GM21423 (cell line): ENCODE measurements at regions not wholly inside any gene's neighbourhood (a gene's known extent, or its start where the extent isn't known, plus 50 kb on each side); places are given as distances from the start of the nearest gene placed in this dataset.

Source experiments
- ATAC-seq: cut with Tn5 transposase; IDR thresholded peaks from one replicate; pipeline ENCODE4 v1.9.1; 2021; ENCODE audit warnings: mild to moderate bottlenecking, moderate library complexity; ENCODE audit not compliant: unreplicated experiment

DNA sequence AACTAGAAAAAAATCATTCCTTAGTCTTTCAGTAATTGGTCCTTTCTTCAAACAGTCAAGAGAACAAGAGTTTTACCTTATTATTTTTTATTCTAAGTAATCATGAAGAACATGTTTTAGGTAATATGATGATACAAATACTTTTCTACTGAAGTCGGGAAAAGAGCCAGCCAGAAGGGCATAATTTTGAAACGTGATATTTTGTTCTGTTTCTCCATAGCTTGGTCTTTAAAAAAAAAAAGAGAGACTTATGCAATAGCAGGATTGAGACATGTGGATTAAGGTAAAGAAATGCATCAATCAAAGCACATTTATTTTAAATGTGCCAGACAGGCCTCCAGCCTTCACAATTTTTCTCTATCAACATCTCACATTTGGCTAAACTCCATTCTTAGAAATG is 1016.8 kb downstream of the CNTNAP5 start:
- ATAC-seq, result no peak

DNA sequence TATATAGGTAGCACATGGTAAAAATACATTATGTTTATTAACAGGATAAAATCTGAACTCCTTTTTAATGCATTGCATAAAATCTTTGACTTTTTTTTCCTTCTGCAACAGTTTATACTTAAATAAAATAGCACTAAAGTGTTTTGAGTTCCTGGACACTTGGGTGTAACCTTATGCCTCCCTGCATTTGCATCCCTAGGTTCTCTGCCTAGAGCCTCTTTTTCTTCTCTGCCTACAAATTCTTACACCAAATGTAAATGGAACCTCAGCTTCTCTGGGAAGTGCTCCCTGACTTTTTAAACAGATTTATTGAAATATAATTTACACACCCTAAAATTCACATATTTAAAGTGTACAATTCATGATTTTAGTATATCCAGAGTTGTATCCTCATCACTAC is 1017.6 kb downstream of the CNTNAP5 start:
- no peak for ATAC-seq

DNA sequence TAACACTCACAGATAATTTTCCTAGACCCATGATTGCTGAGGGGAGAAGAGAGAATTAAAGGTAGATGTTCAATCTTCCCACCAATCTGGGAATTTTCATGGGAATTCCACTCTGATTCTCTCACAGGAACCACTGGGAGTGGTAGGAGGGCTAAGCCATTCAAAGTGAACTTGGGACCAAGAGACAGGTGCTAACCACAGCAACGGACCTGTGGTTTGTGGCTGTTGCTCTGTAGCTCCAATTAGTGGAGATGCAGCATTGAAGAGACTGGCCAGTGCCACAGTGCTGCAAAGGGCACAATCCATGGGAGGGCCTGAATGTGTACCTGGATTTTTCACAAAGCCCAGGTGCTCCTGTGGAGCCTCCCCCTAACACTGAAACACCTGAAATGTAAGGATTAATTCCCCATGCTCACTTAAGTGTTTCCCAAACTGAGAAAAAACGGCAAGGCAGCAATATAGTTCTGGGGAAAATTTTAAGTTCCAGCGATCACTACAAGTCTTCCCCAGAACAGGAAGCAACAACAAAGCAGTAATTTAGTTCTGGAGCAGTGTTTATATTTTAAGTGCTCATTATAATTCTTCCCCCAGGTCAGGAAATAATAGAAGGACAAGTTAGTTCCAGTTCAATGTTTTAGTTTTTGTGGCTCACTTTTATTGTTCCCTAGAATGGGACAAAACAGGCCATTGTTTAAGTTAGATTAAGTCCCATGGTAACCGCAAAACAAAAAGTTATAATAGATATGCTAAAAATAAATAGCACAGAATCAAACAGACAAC is 1045.8 kb downstream of the CNTNAP5 start:
- no peak for ATAC-seq

DNA sequence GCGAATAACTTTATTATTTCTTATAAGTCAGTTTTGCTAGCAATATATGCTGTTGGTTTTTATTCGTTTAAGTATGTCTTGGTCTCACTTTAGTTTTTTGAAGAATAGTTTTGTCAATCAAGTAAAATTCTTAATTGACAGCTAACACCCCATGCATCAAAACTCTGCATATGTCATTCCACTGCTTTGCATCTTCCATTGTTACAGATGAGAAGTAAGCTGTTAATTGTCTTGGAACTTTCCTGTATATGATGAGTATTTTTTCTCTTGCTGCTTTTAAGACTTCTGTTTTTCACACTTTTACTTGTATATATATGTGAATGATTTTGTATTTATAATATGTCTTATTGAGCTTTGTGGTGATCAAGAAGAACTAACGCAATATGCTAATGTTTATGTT is 1048.4 kb downstream of the CNTNAP5 start:
- no peak for ATAC-seq

DNA sequence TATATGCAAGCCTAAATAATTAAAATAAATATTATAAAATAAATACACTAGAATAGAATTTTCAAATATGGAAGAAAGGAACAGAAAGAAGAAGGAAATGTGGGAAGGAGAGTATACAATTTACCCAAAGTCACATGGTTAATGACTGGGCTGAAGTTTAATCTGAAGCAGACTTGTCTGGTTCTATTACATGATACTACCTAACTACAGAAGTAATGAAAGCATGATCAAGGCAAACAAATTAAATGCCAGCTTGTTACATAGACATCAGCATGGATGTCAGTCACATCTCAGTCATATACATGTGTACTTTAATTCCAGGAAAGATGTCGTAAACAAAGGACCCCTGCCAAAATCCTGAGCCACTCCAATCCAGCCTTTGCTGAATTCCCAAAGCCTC is 1060.8 kb downstream of the CNTNAP5 start:
- no peak for ATAC-seq

DNA sequence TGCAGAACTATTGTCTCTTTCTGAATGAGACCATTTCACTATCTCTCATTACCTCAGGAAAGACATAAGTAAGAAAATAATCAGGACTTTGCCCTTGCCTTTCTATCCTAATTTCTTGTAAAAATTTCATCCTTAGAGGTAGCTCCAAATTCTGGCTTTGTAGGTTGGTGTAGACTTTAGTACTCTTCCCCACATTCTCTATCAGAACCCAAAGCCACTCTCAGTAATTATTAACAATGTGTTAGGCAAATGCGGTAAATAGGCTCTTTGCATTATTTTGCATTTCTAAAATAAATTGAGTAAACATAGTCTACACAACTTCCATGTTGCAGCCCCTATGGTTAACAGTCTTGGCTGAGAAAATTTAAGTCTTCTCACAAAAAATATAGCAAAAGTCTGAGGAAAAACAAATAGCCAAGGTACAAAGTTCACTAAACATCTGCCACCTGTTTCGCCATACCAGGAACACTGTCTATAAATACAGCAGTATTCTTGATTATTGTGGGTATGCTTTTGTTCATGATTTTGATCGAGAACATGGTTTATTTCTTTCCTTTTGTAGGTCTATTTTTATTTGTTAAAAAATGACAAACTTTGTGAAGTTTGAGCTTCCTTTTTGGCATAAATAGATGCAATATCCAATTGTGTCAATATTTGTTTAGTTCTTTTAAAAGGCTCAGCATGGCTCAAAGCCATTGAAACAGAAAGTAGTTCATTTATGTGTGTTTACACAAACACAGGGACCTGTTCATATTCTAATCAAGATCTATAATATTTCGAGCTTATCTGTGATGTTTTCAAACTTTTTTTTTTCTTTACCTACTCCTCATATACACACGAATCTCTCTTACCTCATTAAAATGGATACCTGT is 1061.5 kb downstream of the CNTNAP5 start:
- ATAC-seq, result no peak

DNA sequence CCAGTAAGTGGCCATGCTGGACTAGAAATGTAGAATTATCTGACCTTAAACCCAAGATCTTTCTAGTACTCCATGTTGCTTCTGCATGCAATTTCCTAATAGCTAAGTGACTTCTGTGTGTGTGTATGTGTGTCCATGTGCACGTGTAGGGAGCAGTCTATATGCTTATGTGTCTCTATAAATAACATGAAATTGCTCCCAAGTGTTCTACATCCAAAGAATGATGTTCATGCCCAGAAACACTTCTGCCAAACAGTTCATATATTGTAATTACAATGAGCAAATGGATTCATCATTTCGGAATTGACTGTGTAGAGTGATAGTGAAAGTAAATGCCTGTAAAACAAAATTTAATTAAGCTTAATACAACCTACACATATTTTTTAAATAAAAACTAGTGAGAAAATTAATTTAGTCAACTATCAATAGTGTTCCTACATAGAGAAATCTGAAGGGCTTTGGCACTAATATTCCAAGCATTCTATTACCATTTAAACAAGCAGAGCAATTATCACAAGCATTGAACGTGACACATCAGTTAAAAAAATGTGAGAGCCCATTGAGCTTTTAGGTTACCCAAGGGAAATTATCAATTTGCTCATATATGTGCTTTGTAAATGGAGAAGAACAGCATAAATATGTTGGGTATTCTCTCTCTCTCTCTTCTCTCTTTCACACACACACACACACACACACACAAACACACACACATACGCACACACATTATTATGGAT is 1067.4 kb downstream of the CNTNAP5 start:
- ATAC-seq, result no peak

DNA sequence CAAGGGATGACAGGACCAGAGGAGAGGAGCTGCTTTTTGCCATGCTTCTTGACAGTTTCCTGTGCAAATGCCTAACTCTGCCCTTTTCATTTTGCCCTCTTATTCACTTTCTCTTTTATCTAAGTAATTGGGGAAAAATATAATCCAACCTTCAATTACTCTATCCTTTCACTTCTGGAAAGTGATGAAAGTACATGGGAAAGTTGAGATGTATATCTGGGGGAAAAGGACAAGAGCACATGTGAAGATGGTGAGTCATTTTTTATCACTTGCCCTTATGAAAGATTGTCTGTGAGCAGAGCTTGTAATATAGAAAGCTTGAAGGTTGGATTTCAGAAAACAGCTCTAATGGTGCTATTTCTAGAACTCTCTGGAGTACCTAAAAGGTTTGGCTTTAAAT is 1070.7 kb downstream of the CNTNAP5 start:
- ATAC-seq, result no peak

DNA sequence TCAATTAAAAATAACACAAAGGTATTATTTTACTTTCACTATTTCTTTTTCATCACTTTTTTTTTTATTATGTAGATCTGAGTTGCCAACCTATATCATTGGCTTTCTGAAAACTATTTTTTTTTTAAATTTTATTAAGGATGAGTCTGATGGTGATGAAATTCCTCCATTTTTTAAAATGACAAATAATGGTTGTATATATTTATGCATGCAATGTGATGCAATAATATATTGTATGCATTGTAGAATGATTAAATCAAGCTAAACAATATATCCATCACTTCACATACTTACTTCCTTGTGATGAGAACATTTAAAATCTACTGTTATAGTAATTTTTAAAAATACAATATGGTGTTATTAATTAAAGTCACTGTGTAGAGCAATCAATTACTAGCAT is 1081.6 kb downstream of the CNTNAP5 start:
- no peak for ATAC-seq

DNA sequence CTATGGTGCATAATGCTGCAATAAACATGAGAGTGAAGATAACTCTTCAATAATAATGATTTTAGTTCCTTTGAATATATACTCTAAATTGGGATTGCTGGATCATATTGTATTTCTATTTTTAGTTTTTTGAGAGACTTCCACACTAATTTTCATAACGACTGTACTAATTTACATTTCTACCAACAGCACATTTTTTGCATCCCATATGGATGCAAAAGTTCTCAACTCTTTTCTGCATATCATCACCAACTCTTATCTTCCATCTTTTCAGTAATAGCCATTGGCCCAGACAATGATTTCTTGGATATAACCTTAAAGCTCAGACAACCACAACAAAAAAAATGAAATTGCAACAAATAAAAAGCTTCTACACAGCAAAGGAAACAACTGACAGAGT is 1082.4 kb downstream of the CNTNAP5 start:
- no peak for ATAC-seq

DNA sequence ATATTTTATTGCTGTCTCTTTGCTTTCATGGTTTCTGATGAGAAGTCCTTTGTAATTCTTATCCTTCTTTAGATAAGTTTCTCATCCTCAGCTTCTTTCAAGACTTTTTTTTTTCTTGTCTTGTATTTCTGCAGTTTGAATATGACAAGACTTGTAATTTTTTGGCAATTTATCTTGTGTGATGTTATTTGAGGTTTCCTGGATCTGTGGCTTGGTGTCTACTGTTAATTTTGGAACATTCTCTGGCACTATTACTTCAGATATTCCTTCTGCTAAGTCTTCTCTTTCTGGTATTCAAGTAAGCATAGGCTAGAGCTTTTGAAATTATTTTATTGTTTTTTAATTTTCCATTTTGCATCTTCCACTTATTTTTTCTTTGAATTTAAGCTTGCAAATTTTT is 1083.2 kb downstream of the CNTNAP5 start:
- ATAC-seq, result no peak

DNA sequence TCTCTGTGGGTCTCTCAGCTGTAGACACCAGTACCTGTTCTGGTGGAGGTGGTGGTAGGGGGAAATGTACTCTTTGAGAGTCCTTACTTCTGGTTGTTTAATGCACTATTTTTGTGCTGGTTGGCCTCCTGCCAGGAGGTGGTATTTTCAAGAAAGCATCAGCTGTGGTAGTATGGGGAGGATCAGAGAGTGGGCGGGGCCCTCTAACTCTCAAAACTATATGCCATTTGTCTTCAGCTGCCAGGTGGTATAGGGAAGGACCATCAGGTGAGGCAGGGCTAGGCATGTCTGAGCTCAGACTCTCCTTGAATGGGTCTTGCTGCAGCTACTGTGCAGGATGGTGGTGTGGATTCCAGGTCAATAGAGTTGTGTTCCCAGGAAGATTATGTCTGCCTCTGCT is 1100.8 kb downstream of the CNTNAP5 start:
- no peak for ATAC-seq

DNA sequence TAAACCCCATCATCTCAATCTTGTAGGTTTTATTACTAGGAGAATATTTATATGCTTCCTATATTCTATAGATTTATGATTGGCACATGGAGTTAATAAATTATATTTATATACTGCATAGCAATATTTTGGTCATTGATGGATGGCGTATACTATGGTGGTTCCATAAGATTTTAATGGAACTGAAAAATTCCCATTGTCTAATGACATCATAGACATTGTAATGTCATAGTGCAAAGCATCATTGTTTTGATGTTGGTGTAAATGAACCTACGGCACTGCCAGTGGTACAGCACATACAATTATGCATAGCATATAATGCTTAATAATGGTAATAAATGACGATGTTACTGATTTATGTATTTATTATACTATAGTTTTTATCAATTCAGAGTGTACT is 1135.9 kb downstream of the CNTNAP5 start:
- ATAC-seq, result no peak

DNA sequence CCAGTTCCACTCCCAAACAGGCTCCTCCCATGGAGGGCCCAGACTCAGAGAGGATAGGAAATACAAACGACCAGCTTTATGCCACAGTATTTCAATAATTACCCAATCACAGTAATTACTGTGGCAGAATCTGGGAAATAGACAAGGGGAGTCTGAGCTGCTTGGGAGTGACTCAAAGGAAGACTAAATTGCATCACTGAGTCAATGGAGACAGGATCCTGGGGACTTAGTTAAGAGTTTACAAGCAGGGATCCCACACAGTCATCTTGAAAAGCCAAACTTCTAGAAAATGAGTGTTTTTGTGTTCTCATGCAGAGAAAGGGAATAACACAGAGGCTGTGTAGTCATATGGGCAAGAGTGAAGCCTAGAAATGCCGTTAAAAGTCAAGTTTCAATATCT is 1142.1 kb downstream of the CNTNAP5 start:
- ATAC-seq, result no peak

DNA sequence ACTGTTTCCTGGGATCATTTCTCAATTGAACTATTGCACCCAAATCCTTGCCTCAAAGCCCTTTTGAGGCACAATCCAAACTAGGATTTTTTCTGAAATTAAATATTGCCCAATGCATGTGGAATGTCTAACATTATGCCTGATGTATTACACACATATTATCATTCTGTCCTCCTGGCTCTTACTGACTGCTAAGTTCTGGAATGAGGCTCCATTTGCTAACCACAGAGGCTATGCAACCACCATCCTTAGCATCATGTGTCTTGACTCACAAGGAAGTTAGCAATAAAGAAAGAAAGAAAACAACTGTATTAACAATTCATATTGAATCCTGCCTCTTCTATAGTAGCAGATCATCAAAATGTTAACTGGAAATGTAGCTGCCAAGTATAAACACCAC is 1142.7 kb downstream of the CNTNAP5 start:
- ATAC-seq, result no peak

DNA sequence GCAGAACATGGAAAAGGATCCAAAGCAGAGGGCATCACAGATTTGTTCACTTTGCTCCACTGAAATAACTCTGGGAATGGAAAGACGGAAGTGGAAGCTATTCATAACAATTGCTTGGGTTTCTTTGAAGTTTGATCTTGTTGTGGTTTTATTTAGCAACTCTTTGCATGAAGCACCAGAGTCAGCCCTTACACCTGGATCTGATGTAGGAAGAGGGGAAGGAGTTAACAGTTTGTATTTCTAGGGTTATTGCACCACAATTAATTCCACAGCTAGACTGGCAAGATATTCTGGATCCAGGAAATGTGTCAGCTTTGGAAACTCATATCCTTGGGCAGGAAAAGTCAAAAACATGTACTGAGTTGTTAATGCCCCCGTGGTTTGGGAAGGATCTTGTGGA is 1143.4 kb downstream of the CNTNAP5 start:
- no peak for ATAC-seq

DNA sequence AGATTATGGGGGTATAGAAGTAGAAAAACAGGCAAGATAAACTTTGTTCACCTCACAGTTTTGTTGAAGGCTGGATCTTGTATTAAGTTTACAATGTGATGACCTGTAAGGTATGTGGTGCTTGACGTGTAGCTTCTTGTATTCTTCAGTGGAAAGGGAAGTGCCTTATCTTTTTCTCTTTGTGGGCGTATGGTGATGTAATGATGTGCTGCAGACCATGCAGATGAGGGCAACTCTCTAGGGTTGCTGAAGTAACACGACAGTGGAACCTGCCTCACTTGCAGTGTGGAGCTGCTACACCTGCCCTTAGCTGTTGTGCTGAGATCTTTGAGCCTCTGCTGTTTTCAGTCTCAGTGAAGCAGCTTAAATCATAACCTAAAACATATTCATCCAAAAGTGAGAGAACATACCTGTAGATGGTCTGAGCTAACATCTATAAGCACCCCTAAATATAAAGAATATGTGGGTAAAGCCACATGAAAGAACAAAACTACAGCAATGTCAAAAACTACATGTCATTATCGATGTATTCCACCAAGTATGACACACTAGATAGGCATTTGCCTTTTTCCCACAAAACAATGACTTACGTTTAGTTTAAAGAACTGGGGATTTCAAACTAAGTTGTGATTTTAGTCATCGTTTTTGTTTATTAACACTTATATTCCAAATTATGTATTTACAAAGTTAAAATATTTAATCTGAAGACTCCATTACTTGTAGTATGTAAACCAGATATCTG is 1144.1 kb downstream of the CNTNAP5 start:
- no peak for ATAC-seq

DNA sequence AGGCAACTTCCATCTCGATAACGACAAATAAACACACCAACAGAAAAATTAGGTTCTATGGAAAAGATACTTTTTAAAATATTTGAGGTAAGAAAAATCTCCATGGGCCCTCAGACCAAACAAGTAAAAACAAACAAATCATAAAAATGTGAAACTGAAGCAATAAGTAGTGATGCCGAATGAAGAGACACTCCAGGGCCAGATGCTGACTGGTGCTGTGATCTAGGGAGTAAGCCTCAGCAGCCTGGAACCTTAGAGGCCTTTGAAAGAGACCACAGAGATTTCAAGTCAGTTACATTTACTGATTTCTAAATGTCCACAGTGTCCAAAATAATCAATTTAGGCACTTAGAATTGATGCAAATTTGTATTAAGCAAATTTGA is 1144.7 kb downstream of the CNTNAP5 start:
- no peak for ATAC-seq

DNA sequence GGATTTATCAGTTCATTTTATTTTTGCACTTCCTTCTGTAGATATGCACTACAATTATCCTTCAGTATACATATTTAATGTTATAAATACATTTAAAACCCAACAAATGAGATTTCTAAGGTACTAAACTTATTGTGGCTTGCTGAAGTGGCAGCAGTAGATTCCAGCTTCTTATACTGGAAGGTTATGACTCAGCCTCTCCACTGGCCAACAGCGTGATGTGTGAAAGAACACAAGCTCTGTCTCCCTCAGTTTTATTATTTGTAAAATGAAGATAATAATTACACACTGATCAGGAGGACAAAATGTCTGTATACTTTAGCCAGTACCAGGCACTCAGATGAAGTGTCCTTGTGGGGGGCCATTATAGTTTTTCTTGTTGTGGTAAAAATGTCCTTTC is 1147.1 kb downstream of the CNTNAP5 start:
- ATAC-seq, result no peak

DNA sequence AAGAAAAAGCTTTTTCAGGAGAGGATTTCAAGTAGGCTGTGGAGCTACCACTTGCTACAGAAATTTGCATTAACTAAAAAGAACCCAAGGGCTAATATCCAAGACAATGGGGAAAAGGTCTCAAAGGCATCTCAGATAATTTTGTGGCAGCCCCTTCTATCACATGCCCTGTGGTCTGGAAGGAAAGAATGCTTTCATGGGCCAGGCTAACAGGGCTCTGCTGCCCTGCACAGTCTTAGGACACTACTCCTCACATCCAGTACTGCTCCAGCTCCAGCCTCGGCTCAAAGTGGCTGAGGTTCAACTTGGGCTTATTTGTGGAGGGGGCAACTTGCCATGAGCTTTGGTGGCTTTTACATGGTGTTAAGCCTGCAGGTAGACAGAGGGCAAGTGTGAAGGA is 1150.3 kb downstream of the CNTNAP5 start:
- no peak for ATAC-seq

DNA sequence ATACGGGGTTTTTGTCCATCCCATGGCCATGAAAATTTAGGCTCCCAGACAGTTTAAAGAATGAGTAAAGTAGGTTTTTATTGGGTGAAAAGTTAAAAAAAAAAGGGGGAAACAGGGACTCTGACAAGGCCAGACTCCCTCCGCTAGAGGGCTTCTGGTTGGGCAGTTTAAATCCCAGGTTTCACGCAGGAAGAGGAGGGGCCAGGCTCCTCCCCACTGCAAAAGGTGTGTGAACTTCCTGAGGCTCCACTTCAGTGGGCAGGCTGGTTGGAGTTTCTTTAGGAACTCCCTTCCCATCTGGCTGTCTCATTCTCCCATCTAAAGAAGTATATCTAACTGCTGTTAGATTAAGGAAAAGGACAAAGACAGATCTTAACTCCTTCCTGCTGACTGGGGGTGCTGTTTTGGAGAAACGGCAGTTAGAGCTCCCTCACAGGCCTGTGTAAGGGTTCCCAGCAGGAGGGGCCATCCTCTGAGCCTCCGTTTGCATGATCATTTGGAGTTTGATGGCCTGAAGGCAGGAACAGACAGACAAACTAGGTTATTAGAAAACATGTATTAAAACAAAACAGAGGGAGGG is 1160.7 kb downstream of the CNTNAP5 start:
- no peak for ATAC-seq
